Parathyroid adenoma (tissue), 2 donors: ENCODE measurements at regions not wholly inside any gene's neighbourhood (a gene's known extent, or its start where the extent isn't known, plus 50 kb on each side); places are given as distances from the start of the nearest gene placed in this dataset.

Experiments
- H2AFZ ChIP-seq: fragments of 300-600 bp; sonication (generic); one replicate; pipeline ENCODE4 v1.7.0; 2017; ENCODE audit warnings: antibody characterized with exemption, mild to moderate bottlenecking
- H3K27ac ChIP-seq: fragments of 300-600 bp; sonication (generic); one replicate; pipeline ENCODE4 v1.7.0; 2017
- H3K27me3 ChIP-seq: fragments of 300-600 bp; sonication (generic); one replicate; pipeline ENCODE4 v1.7.0; 2017; ENCODE audit warnings: low read length; ENCODE audit not compliant: control insufficient read depth, insufficient read depth
- H3K36me3 ChIP-seq: fragments of 300-600 bp; sonication (generic); one replicate; pipeline ENCODE4 v1.7.0; 2017; ENCODE audit warnings: low read length; ENCODE audit not compliant: control insufficient read depth, insufficient read depth
- H3K4me1 ChIP-seq: fragments of 300-600 bp; sonication (generic); one replicate; pipeline ENCODE4 v1.7.0; 2017; ENCODE audit warnings: control low read depth
- H3K4me2 ChIP-seq: fragments of 300-600 bp; sonication (generic); one replicate; pipeline ENCODE4 v1.7.0; 2017; ENCODE audit warnings: low read length
- H3K4me3 ChIP-seq: fragments of 300-600 bp; sonication (generic); one replicate; pipeline ENCODE4 v1.7.0; 2017; ENCODE audit warnings: low read depth, low read length
- H3K79me2 ChIP-seq: fragments of 300-600 bp; sonication (generic); one replicate; pipeline ENCODE4 v1.7.0; 2017; ENCODE audit warnings: control low read depth
- H3K9ac ChIP-seq: fragments of 300-600 bp; sonication (generic); one replicate; pipeline ENCODE4 v1.7.0; 2017; ENCODE audit warnings: mild to moderate bottlenecking
- H3K9me3 ChIP-seq: fragments of 300-600 bp; sonication (generic); one replicate; pipeline ENCODE4 v1.7.0; 2017; ENCODE audit warnings: low read length; ENCODE audit not compliant: control insufficient read depth
- TF ChIP-seq, protein P1 (sequence below): fragments of 300-600 bp; sonication (generic); IDR thresholded peaks from one replicate; pipeline ENCODE4 v1.7.0; 2017; ENCODE audit warnings: antibody characterized with exemption, mild to moderate bottlenecking
- donor health status: primary hyperparathyroidism.

DNA sequence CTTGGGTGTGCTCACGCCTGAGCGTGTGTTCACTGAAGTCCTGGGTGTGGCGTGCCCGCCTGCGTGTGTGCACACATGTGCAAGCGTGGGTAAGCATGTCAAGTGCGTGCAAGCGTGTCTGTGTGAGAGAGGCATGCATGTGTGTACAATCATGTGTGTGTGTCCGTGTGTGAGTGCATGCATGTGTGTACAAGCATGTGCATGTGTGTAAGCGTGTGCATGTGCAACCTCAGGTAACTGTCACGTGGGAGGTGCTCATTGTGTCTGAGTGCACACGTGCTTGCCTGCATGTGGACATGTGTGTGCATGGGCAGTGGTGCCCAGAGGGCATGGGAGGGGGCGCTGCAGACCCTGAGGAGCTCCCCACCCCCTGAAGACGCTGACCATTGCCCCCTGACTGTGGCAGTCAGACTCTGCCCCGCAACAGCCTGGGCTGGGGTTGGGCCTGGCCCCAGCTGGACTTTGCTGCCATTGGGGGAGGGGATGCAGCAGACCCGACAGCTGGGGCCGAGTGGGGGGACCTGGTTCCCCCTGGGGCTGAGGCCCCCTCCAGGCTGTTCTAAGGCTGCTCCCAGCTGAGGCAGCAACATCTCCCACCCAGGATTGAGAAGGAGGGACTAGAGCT lies 88.1 kb downstream of the UNCX start:
- no peaks in the 10 kb centered on the region for H3K79me2 ChIP-seq
- no peaks in the 10 kb centered on the region for H3K4me1 ChIP-seq
- H3K9me3 ChIP-seq: no peaks in the 10 kb centered on the region
- no peak overlapping the region for H3K4me2 ChIP-seq
- no peaks in the 10 kb centered on the region for H3K36me3 ChIP-seq
- H3K27ac ChIP-seq: no peak overlapping the region
- H3K9ac ChIP-seq: no peak overlapping the region
- no peak overlapping the region for H2AFZ ChIP-seq
- no peaks in the 10 kb centered on the region for H3K27me3 ChIP-seq
- TF ChIP-seq, protein P1, sequence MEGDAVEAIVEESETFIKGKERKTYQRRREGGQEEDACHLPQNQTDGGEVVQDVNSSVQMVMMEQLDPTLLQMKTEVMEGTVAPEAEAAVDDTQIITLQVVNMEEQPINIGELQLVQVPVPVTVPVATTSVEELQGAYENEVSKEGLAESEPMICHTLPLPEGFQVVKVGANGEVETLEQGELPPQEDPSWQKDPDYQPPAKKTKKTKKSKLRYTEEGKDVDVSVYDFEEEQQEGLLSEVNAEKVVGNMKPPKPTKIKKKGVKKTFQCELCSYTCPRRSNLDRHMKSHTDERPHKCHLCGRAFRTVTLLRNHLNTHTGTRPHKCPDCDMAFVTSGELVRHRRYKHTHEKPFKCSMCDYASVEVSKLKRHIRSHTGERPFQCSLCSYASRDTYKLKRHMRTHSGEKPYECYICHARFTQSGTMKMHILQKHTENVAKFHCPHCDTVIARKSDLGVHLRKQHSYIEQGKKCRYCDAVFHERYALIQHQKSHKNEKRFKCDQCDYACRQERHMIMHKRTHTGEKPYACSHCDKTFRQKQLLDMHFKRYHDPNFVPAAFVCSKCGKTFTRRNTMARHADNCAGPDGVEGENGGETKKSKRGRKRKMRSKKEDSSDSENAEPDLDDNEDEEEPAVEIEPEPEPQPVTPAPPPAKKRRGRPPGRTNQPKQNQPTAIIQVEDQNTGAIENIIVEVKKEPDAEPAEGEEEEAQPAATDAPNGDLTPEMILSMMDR: no peak
- no peak overlapping the region for H3K4me3 ChIP-seq

DNA sequence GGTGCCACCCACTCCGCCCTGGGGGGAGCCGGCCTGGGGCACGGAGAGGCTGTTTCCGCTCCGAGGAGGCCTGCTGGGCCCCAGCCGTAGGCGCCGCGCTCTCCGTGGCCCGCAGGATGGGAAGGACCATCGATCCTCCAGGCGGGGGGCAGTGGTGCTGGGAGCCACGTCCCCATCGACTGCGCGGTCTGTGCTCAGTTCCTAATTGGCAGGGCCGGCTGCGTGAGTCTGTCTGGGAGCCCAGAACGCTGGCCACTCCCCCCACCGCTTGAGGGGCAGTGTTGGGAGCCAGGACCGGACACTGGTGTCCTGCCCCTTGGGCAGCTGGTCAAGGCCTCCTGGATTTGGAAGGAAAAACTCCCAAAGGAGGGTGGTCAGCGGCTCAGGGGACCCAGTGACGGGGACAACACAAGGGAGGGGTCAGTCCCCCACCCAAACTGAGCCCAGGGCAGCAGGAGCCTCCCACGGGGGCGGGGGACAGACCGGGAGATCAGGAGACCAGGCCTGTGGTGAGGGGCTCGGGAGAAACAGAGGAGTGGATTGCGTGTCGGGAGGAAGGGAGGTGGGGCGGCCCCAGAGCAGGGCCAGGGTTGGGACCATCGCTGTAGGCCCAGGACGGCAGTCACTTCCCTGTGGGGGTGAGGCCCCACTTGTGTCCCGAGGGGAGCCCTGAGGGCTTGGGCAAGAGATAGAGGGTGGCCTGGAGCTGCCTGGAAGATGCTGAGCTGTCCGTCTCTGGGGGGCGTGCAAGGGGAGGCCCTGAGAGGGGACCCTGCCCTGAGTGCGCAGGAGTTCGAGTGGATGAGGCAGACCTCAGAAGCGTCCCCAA lies 89.0 kb downstream of the UNCX start:
- Histone ChIP-seq H3K27me3 (no peaks in the 10 kb centered on the region), H3K9ac (no peak overlapping the region)

DNA sequence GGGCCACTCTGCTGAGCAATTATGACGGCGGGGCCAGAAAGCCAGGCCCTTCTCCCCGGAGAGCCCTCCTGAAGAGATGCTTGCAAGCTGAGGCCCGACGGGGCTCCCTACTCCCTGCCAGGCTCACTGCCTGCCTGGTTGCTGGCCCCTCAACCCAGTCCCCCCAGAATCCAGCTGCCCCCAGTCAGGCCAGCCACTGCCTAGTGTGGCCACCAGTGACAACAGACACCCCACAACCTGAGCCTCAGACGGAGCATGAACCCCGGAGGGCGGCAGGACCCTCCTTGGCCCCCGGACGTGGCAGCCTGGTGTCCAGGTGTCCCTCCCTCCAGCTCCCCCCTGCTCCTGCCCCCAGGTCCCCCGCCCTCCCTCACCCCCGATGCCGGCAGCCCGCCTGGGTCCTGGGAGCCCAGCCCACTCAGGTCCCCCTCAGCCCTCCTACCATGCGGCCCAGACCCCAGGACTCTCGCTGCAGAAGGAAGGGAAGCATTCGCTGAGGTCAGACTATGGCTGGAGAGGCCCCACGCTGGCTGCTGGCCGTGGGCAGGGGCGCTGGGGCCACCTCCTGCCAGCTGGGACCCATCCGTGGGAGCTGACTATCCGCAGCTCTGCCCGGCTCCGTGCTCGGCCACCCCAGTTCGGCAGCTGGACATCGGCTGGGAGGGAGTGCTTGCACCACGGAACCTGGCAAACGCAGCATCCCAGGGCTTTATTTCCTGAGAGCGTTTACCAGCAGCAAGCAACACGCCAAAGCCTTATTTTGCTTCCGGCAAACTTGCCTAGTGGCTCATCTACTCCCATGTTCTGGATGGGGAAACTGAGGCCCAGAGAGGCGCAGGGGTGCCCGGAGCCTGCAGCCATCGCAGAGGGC lies 89.8 kb downstream of the UNCX start:
- no peaks in the 10 kb centered on the region for H3K9me3 ChIP-seq
- H3K9ac ChIP-seq: no peak overlapping the region
- H3K4me2 ChIP-seq: no peak overlapping the region
- H3K4me1 ChIP-seq: no peaks in the 10 kb centered on the region
- H3K4me3 ChIP-seq: no peak overlapping the region
- no peaks in the 10 kb centered on the region for H3K27me3 ChIP-seq
- no peak overlapping the region for H2AFZ ChIP-seq
- no peaks in the 10 kb centered on the region for H3K79me2 ChIP-seq
- no peaks in the 10 kb centered on the region for H3K36me3 ChIP-seq
- TF ChIP-seq, protein P1: no peak
- H3K27ac ChIP-seq: no peak overlapping the region

More for the DNA sequence above, 89.0 kb downstream of the UNCX start:
- H2AFZ ChIP-seq: no peak overlapping the region
- H3K79me2 ChIP-seq: no peaks in the 10 kb centered on the region
- H3K36me3 ChIP-seq: no peaks in the 10 kb centered on the region
- H3K27ac ChIP-seq: no peak overlapping the region
- TF ChIP-seq, protein P1: no peak
- no peak overlapping the region for H3K4me2 ChIP-seq
- H3K4me1 ChIP-seq: no peaks in the 10 kb centered on the region
- no peaks in the 10 kb centered on the region for H3K9me3 ChIP-seq
- no peak overlapping the region for H3K4me3 ChIP-seq

DNA sequence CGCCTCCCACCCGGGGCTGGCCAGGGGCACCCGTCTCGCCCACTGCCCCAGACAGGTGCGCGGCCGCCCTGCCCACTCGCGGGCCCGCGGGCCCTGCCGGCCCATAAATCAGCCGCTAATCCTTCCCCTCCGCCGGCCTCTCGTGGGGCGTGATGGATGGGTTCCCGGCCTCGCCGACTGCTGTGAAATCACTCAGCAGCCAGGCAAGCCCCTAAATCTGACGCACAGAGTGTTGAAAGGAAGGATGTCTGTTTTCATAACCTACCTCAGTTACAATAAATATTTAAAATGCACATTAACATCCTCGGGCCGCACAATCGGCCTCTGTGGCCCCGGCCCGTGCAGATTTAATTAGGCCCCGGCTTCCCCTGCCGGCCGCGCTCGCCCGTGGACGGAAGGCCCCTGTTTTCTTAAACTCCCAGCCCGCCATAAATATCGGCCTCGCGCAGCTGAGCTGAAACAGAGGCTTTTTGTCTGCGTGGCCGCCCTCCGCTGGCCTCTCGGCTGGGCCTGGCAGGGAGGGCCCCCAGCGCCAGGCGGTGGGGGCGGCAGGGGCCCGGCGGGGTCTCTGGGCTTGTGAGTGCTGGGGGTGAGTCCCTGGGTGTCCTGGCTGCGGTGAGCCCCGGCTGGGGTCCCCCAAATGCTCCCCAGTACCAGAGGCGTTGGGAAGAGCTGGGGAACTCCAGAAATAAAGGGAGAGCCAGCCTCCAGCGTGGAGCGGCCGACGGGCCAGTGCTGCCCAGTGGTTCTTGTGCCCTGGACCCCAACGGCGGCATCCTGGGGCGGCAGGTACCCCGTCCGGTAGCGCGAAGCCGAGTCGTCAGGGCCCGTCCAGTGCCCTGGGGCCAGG lies 90.7 kb downstream of the UNCX start:
- no peak overlapping the region for H3K4me3 ChIP-seq
- H3K27ac ChIP-seq: no peak overlapping the region
- H3K9me3 ChIP-seq: no peaks in the 10 kb centered on the region
- TF ChIP-seq, protein P1: no peak
- no peak overlapping the region for H2AFZ ChIP-seq
- H3K4me1 ChIP-seq: no peaks in the 10 kb centered on the region
- H3K79me2 ChIP-seq: no peaks in the 10 kb centered on the region
- H3K4me2 ChIP-seq: no peak overlapping the region
- no peaks in the 10 kb centered on the region for H3K36me3 ChIP-seq
- H3K9ac ChIP-seq: no peak overlapping the region
- no peaks in the 10 kb centered on the region for H3K27me3 ChIP-seq
